WTC11 (cell line): ENCODE measurements at regions not wholly inside any gene's neighbourhood (a gene's known extent, or its start where the extent isn't known, plus 50 kb on each side); places are given as distances from the start of the nearest gene placed in this dataset.

Experiments
- ATAC-seq: fragments of 200-7000 bp; cut with Tn5 transposase; 2 replicates; pipeline ENCODE4 v1.10.0; 2021; ENCODE audit warnings: mild to moderate bottlenecking, moderate library complexity
- CTCF ChIA-PET: fragments of 300-600 bp; sonication (Branson Sonifier 250); formaldehyde crosslinking; loops from one replicate; lab custom pipeline; 2021; ENCODE audit warnings: antibody characterized with exemption; lab: Charles Lee
- POLR2A ChIA-PET: fragments of 350-600 bp; sonication (Branson Sonifier 250); formaldehyde crosslinking; loops from one replicate; lab custom pipeline; 2021; ENCODE audit warnings: antibody characterized with exemption; lab: Charles Lee
- DNase-seq: peaks from one replicate; pipeline ENCODE4 v3.0.0; 2021; ENCODE audit warnings: low spot score
- H3K27ac Mint-ChIP-seq: 2 replicates; pipeline ENCODE4 v1.8.0; 2021; ENCODE audit warnings: mixed read lengths
- H3K27me3 Mint-ChIP-seq: 2 replicates; pipeline ENCODE4 v1.8.0; 2021; ENCODE audit warnings: low read depth, mild to moderate bottlenecking, moderate library complexity, mixed read lengths
- H3K36me3 Mint-ChIP-seq: 2 replicates; pipeline ENCODE4 v1.8.0; 2021; ENCODE audit warnings: mixed read lengths
- H3K4me1 Mint-ChIP-seq: 2 replicates; pipeline ENCODE4 v1.8.0; 2022; ENCODE audit warnings: mixed read lengths
- H3K4me3 Mint-ChIP-seq: 2 replicates; pipeline ENCODE4 v1.8.0; 2021; ENCODE audit warnings: mild to moderate bottlenecking, moderate library complexity, mixed read lengths
- H3K9me3 Mint-ChIP-seq: 2 replicates; pipeline ENCODE4 v1.8.0; 2021; ENCODE audit warnings: mixed read lengths
- ATF3 ChIP-seq: sonication (generic); formaldehyde crosslinking; conservative IDR thresholded peaks from 2 replicates; pipeline ENCODE4 v1.8.1; 2022; ENCODE audit warnings: mild to moderate bottlenecking, missing genetic modification reagents
- CTCF ChIP-seq: fragments of 200-600 bp; IDR thresholded peaks from 2 replicates; pipeline ENCODE4 v1.8.0; 2022; ENCODE audit warnings: antibody characterized with exemption
- ETV6 ChIP-seq: sonication (generic); formaldehyde crosslinking; IDR thresholded peaks from 2 replicates; pipeline ENCODE4 v1.8.1; 2022; ENCODE audit warnings: mild to moderate bottlenecking, missing genetic modification reagents
- GRHL2 ChIP-seq: fragments of 250-450 bp; sonication (Bioruptor Pico); IDR thresholded peaks from 2 replicates; pipeline ENCODE4 v1.8.0; 2022; ENCODE audit warnings: mild to moderate bottlenecking, moderate library complexity; ENCODE audit not compliant: insufficient replicate concordance, severe bottlenecking
- GTF2I ChIP-seq: fragments of 250-450 bp; sonication (Bioruptor Pico); conservative IDR thresholded peaks from 2 replicates; pipeline ENCODE4 v1.4.0; 2021; ENCODE audit warnings: mild to moderate bottlenecking
- HMGXB4 ChIP-seq: sonication (generic); formaldehyde crosslinking; IDR thresholded peaks from 2 replicates; pipeline ENCODE4 v1.8.1; 2023; ENCODE audit warnings: mild to moderate bottlenecking, moderate library complexity, missing genetic modification reagents
- JAZF1 ChIP-seq: fragments of 250-450 bp; sonication (Bioruptor Pico); IDR thresholded peaks from 2 replicates; pipeline ENCODE4 v1.9.0; 2021; ENCODE audit warnings: moderate library complexity, mild to moderate bottlenecking, inconsistent platforms
- NFATC4 ChIP-seq: fragments of 250-450 bp; sonication (Bioruptor Pico); IDR thresholded peaks from 2 replicates; pipeline ENCODE4 v1.9.0; 2021; ENCODE audit warnings: mild to moderate bottlenecking
- RELA ChIP-seq: sonication (generic); formaldehyde crosslinking; IDR thresholded peaks from 2 replicates; pipeline ENCODE4 v1.8.1; 2022; ENCODE audit warnings: missing genetic modification reagents, mild to moderate bottlenecking, borderline replicate concordance
- SMAD3 ChIP-seq: sonication (generic); formaldehyde crosslinking; IDR thresholded peaks from 2 replicates; pipeline ENCODE4 v1.8.0; 2022; ENCODE audit warnings: missing genetic modification reagents, mild to moderate bottlenecking, borderline replicate concordance
- SMAD4 ChIP-seq: sonication (generic); formaldehyde crosslinking; IDR thresholded peaks from 2 replicates; pipeline ENCODE4 v1.8.0; 2022; ENCODE audit warnings: mild to moderate bottlenecking, missing genetic modification reagents
- STAT6 ChIP-seq: sonication (generic); formaldehyde crosslinking; conservative IDR thresholded peaks from 2 replicates; pipeline ENCODE4 v1.8.1; 2023; ENCODE audit warnings: mild to moderate bottlenecking, low read depth, missing genetic modification reagents, moderate library complexity
- TEAD1 ChIP-seq: sonication (generic); formaldehyde crosslinking; IDR thresholded peaks from 2 replicates; pipeline ENCODE4 v1.8.0; 2022; ENCODE audit warnings: mild to moderate bottlenecking, missing genetic modification reagents
- TEAD4 ChIP-seq: sonication (generic); formaldehyde crosslinking; IDR thresholded peaks from 2 replicates; pipeline ENCODE4 v1.8.0; 2022; ENCODE audit warnings: mild to moderate bottlenecking, missing genetic modification reagents
- ZNF219 ChIP-seq: sonication (generic); formaldehyde crosslinking; IDR thresholded peaks from 2 replicates; pipeline ENCODE4 v1.8.0; 2023; ENCODE audit warnings: missing genetic modification reagents, mild to moderate bottlenecking, borderline replicate concordance
- ZNF416 ChIP-seq: fragments of 250-450 bp; sonication (Bioruptor Pico); IDR thresholded peaks from 2 replicates; pipeline ENCODE4 v1.9.0; 2021; ENCODE audit warnings: mild to moderate bottlenecking, inconsistent platforms

GRCh38 chr6:159639721-159640120, 53.3 kb downstream of the SOD2 start (continued):
- TF ChIP-seq STAT6 (CRISPR knock-in tag) (no peak), ZNF416 (CRISPR knock-in tag) (no peak), JAZF1 (CRISPR knock-in tag) (no peak), SMAD4 (no peak), ZNF219 (CRISPR knock-in tag) (no peak)

GRCh38 chr6:159633196-159633595, 59.8 kb downstream of the SOD2 start:
- H3K4me3 Mint-ChIP-seq = no peak overlapping the region
- DNase-seq = peak; percentile 32
- peak; percentile 63; the same call in 1 of the 2 replicates for ATAC-seq
- no peak for TF ChIP-seq HMGXB4 (CRISPR knock-in tag)
- no peak for TF ChIP-seq GTF2I (CRISPR knock-in tag)
- TF ChIP-seq TEAD4 = peak; percentile 73; the same call in 1 of the 2 replicates
- peak; percentile 88; the same call in 1 of the 2 replicates for TF ChIP-seq TEAD1 (CRISPR knock-in tag)
- TF ChIP-seq SMAD3 (CRISPR knock-in tag) = no peak
- peak; percentile 41; the same call in 1 of the 2 replicates for TF ChIP-seq CTCF
- TF ChIP-seq GRHL2 (CRISPR knock-in tag) = no peak
- no peak overlapping the region for H3K27ac Mint-ChIP-seq
- H3K4me1 Mint-ChIP-seq = peaks cover 10% of the 10 kb centered on the region
- CTCF ChIA-PET = interaction anchor here (0.6 to 3.0 kb wide), 43 partner anchors 8 to 499 kb away, joined by 3 to 33 read pairs (median 4); partner anchors contain the start of genes FNDC1 and SOD2
- no peaks in the 10 kb centered on the region for H3K27me3 Mint-ChIP-seq
- H3K9me3 Mint-ChIP-seq = peaks cover 17% of the 10 kb centered on the region
- H3K36me3 Mint-ChIP-seq = peaks cover 5% of the 10 kb centered on the region
- POLR2A ChIA-PET = no interaction called here

GRCh38 chr6:159631886-159632285, 61.2 kb downstream of the SOD2 start:
- no peak overlapping the region for H3K4me3 Mint-ChIP-seq
- TF ChIP-seq TEAD4 (no peak), NFATC4 (CRISPR knock-in tag) (no peak), ETV6 (CRISPR knock-in tag) (no peak), TEAD1 (CRISPR knock-in tag) (no peak), ATF3 (no peak), RELA (CRISPR knock-in tag) (no peak)
- TF ChIP-seq, all 79 proteins: peak for 0
- peaks cover 10% of the 10 kb centered on the region for H3K4me1 Mint-ChIP-seq
- no peaks in the 10 kb centered on the region for H3K27me3 Mint-ChIP-seq
- H3K9me3 Mint-ChIP-seq = peaks cover 12% of the 10 kb centered on the region; the same call in 1 of the 2 replicates
- ATAC-seq = no peak
- H3K27ac Mint-ChIP-seq = 0 out of 2 replicates have a peak overlapping the region, but pooled peaks have one; percentile 28
- no peak for DNase-seq
- ChIA-PET POLR2A (no interaction called here), CTCF (interaction anchor here (0.8 to 1.0 kb wide), 2 partner anchors 92 to 158 kb away, joined by 3 read pairs; partner anchors contain the start of gene TCP1)
- no peaks in the 10 kb centered on the region for H3K36me3 Mint-ChIP-seq
